Right atrium auricular region (tissue), 2 donors: ENCODE measurements at regions not wholly inside any gene's neighbourhood (a gene's known extent, or its start where the extent isn't known, plus 50 kb on each side); places are given as distances from the start of the nearest gene placed in this dataset.

Experiments
- DNase-seq: peaks from one replicate; pipeline ENCODE4 v3.0.0-alpha.2; 2019; ENCODE audit warnings: low spot score
- H3K27ac ChIP-seq, 2 donors: fragments of 200-600 bp; sonication (generic); 1 replicate in 1 of 2; 2 replicates in 1 of 2; pipeline ENCODE4 v1.5.1; 2016 to 2019
- H3K27me3 ChIP-seq, 2 donors: fragments of 200-600 bp; sonication (generic); one replicate each; pipeline versions ENCODE4 v1.5.1 to v1.6.0; 2017 to 2019
- H3K36me3 ChIP-seq: fragments of 200-600 bp; sonication (generic); one replicate; pipeline ENCODE4 v1.5.1; 2016
- H3K4me1 ChIP-seq, 2 donors: fragments of 200-600 bp; sonication (generic); one replicate each; pipeline versions ENCODE4 v1.5.1 to v1.6.0; 2017 to 2019
- H3K4me3 ChIP-seq, 2 donors: fragments of 200-600 bp; sonication (generic); 1 replicate in 1 of 2; 2 replicates in 1 of 2; pipeline ENCODE4 v1.5.1; 2017 to 2019; ENCODE audit warnings: mild to moderate bottlenecking in 1 of 2, moderate library complexity in 1 of 2
- H3K9me3 ChIP-seq, 2 donors: fragments of 200-600 bp; sonication (generic); one replicate each; pipeline ENCODE4 v1.5.1; 2019
- CTCF ChIP-seq, 2 donors: fragments of 200-600 bp; sonication (generic); IDR thresholded peaks; one replicate each; pipeline ENCODE4 v1.5.1; 2019; ENCODE audit warnings: antibody characterized with exemption in 2 of 2

DNA sequence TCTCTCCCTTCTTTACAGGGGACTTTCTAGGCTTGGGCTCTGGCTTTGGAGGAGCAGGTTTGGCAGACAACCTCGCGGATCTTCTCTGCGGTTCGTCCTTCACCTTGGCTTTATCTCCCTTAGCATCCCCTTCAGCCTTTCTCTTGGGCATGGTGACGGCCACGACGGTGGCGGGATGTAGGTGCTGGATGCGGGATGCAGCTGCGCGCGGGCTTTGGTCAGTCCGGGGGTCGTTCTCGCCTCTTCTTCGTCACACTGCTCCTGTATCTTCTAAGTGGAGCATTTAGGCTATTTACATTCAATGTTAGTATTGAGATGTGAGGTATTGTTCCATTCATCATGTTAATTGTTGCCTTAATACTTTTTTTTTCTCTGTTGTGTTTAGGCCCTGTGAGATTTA, 217.2 kb upstream of the STXBP6 start:
- H3K4me1 ChIP-seq, result no peaks in the 10 kb centered on the region
- no peak overlapping the region for H3K4me3 ChIP-seq
- no peak for TF ChIP-seq CTCF (IDR thresholded peaks at IDR 0.05)
- no peaks in the 10 kb centered on the region for H3K27me3 ChIP-seq
- no peaks in the 10 kb centered on the region for H3K9me3 ChIP-seq
- no peak overlapping the region for H3K27ac ChIP-seq
- DNase-seq, result no peak
- H3K36me3 ChIP-seq, result no peaks in the 10 kb centered on the region

- H3K9me3 ChIP-seq, result no peaks in the 10 kb centered on the region
- no peak overlapping the region for H3K27ac ChIP-seq
- no peaks in the 10 kb centered on the region for H3K4me1 ChIP-seq
- no peak for TF ChIP-seq CTCF (IDR thresholded peaks at IDR 0.05)
- no peak overlapping the region for H3K4me3 ChIP-seq
- H3K27me3 ChIP-seq, result no peaks in the 10 kb centered on the region
- DNase-seq, result no peak
- H3K36me3 ChIP-seq, result no peaks in the 10 kb centered on the region
These were observed 209.5 kb upstream of the STXBP6 start for GRCh38 chr14:25259470-25259869.

DNA sequence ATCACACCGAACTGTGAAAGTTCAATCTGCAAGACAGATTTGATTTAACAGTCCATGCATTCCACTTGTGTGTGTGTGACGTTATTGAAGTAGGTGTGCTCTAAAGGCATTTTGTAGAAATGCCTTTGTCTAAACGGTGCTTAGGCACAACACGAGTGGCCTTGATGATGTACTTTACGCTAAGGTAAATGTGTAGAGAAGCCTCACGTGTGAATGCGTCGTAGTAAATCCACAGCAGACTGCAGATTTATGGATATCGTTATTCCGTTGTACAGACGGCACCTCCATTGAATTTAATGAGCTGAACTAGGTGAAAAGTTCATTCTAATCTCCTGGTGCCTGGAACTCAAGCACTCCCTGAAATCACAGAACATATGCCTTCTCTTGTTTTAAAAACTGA, 202.8 kb upstream of the STXBP6 start:
- Histone ChIP-seq H3K27me3 (no peaks in the 10 kb centered on the region), H3K9me3 (no peaks in the 10 kb centered on the region), H3K36me3 (no peaks in the 10 kb centered on the region), H3K4me1 (no peaks in the 10 kb centered on the region), H3K27ac (no peak overlapping the region), H3K4me3 (no peak overlapping the region)
- DNase-seq, result no peak
- TF ChIP-seq CTCF (IDR thresholded peaks at IDR 0.05), result no peak

DNA sequence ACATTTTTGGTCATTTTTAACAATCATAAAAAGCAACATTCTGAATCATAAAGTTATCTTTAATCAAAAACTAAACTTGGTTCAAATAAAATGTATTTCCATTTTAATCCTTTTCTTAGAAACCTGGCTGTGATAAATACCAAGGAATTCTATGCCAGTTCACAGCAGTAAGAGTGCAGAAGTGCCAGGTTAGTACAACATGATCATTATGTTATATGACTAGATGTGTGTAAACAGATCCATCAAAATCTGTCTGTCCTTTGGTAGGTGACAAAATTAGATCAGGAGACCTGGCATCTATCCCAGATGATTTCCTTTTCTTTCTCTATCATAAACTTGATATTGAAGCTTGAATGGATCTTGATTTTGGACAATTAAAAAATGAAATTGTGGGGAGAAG, 200.6 kb upstream of the STXBP6 start:
- Histone ChIP-seq H3K9me3 (no peaks in the 10 kb centered on the region), H3K36me3 (no peaks in the 10 kb centered on the region), H3K4me3 (no peak overlapping the region), H3K27ac (no peak overlapping the region), H3K4me1 (no peaks in the 10 kb centered on the region), H3K27me3 (no peaks in the 10 kb centered on the region)
- no peak for TF ChIP-seq CTCF (IDR thresholded peaks at IDR 0.05)
- DNase-seq, result no peak

DNA sequence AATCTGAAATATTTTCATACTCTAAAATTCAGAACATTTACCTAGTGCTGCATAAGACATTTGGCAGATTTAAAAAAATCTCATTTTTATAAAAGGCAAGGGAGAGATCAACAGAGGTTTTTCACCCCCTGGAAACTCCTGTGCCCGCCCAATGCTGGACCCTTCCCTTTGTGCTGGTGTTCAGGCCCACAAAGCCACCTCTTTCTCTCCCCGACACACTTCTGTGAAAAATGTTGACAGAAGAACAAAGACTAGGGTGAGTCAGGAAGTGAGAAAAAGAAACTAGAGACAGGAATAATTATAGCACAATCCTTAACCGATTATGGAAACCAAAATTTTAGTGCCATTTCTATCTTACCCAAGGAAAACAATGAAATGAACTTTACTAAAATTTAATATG, 197.7 kb upstream of the STXBP6 start:
- Histone ChIP-seq H3K27ac (no peak overlapping the region), H3K4me3 (no peak overlapping the region), H3K9me3 (no peaks in the 10 kb centered on the region), H3K4me1 (no peaks in the 10 kb centered on the region), H3K27me3 (no peaks in the 10 kb centered on the region), H3K36me3 (no peaks in the 10 kb centered on the region)
- no peak for DNase-seq
- no peak for TF ChIP-seq CTCF (IDR thresholded peaks at IDR 0.05)

GRCh38 chr14:25246751-25247150, 196.8 kb upstream of the STXBP6 start:
- TF ChIP-seq CTCF (IDR thresholded peaks at IDR 0.05), result no peak
- Histone ChIP-seq H3K4me3 (no peak overlapping the region), H3K36me3 (no peaks in the 10 kb centered on the region), H3K4me1 (no peaks in the 10 kb centered on the region), H3K27me3 (no peaks in the 10 kb centered on the region), H3K9me3 (no peaks in the 10 kb centered on the region), H3K27ac (no peak overlapping the region)
- no peak for DNase-seq
